ENCODE measurements at regions not wholly inside any gene's neighbourhood (a gene's known extent, or its start where the extent isn't known, plus 50 kb on each side); places are given as distances from the start of the nearest gene placed in this dataset.

DNA sequence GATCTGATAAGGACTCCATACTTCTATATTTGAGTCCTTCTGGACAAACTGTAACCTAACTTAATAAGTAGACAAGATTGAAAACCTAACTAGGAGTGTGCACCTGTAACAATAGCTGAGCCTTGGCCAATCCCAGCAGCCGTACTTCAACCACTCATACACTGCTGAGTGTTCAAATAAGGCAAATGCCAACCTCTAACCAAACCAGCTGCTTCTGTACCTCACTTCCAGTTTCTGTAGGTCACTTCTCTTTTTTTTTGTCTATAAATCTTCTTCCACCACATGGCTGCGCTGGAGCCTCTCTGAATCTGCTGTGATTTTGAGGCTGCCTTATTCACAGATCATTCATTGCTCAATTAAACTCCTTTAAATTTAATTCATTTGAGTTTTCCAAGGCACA is 753.2 kb downstream of the DNAJB9 start:
- TF ChIP-seq, protein P1, sequence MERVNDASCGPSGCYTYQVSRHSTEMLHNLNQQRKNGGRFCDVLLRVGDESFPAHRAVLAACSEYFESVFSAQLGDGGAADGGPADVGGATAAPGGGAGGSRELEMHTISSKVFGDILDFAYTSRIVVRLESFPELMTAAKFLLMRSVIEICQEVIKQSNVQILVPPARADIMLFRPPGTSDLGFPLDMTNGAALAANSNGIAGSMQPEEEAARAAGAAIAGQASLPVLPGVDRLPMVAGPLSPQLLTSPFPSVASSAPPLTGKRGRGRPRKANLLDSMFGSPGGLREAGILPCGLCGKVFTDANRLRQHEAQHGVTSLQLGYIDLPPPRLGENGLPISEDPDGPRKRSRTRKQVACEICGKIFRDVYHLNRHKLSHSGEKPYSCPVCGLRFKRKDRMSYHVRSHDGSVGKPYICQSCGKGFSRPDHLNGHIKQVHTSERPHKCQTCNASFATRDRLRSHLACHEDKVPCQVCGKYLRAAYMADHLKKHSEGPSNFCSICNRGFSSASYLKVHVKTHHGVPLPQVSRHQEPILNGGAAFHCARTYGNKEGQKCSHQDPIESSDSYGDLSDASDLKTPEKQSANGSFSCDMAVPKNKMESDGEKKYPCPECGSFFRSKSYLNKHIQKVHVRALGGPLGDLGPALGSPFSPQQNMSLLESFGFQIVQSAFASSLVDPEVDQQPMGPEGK (CRISPR knock-in tag; IDR thresholded peaks at IDR 0.05; ENCODE audit: borderline replicate concordance) = no peak
- TF ChIP-seq BACH2 (CRISPR knock-in tag; IDR thresholded peaks at IDR 0.05; ENCODE audit: borderline replicate concordance) (no peak), ZFP3 (CRISPR knock-in tag; IDR thresholded peaks at IDR 0.05) (no peak), TCF4 (CRISPR knock-in tag; IDR thresholded peaks at IDR 0.05; ENCODE audit: borderline replicate concordance) (no peak), ZFP30 (CRISPR knock-in tag; IDR thresholded peaks at IDR 0.05) (no peak)

All from SK-N-SH treated with all-trans-retinoic acid at 6 μM for 48 hours (cell line).